Neural progenitor cell (in vitro differentiated cells): ENCODE measurements at regions not wholly inside any gene's neighbourhood (a gene's known extent, or its start where the extent isn't known, plus 50 kb on each side); places are given as distances from the start of the nearest gene placed in this dataset.

Experiments used
- CTCF ChIP-seq: fragments of 200-600 bp; sonication (generic); IDR thresholded peaks from 2 replicates; pipeline ENCODE4 v1.5.1; 2017; ENCODE audit warnings: antibody characterized with exemption, mild to moderate bottlenecking
- EZH2 ChIP-seq: fragments of 200-600 bp; sonication (generic); IDR thresholded peaks from 2 replicates; pipeline ENCODE4 v1.6.1; 2017; ENCODE audit warnings: antibody characterized with exemption, mild to moderate bottlenecking, moderate library complexity

DNA sequence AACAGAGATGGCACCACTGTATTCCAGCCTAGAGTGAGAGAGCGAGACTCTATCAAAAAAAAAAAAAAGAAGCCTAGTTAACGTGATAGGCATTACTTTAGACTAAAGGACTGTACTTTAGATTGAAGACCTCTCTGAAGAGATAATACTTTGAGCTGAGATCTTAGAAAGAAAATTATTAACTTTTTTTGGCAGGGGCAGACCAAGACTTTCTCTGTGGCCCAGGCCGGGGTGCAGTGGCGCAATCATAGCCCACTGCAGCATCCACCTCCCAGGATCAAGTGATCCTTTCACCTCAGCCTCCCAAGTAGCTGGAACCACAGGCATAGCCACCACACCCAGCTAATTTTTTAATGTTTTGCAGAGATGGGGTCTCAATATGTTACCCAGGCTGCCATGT is 75.7 kb upstream of the TNRC6A start:
- no peak for TF ChIP-seq CTCF
- no peak for TF ChIP-seq EZH2
